Iris pigment epithelial cell (primary cell): ENCODE measurements at regions not wholly inside any gene's neighbourhood (a gene's known extent, or its start where the extent isn't known, plus 50 kb on each side); places are given as distances from the start of the nearest gene placed in this dataset.

ENCODE experiments used
- DNase-seq: peaks from one replicate; pipeline ENCODE4 v3.0.0-alpha.2; 2011; ENCODE audit warnings: low read depth

DNA sequence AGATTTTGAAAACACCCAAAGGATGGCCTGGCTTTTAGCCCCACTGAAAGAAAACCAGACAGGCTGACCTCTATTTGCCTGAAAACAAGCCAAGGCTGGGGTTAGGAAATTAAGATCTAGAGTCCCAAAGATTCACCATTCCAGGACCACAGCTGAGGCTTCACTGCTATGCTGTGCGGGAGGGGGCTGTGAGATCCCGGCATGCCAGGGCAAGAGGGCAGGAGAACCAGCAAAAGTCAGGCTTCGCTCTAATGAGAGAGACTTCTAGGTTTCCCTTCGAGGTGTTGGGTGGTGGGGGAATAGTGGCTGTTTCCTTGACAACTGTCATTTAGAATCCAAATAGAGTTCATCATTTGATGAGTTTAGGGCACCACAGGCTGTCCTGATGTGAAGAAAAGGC lies 152.9 kb upstream of the NFIB start:
- no peak for DNase-seq

DNA sequence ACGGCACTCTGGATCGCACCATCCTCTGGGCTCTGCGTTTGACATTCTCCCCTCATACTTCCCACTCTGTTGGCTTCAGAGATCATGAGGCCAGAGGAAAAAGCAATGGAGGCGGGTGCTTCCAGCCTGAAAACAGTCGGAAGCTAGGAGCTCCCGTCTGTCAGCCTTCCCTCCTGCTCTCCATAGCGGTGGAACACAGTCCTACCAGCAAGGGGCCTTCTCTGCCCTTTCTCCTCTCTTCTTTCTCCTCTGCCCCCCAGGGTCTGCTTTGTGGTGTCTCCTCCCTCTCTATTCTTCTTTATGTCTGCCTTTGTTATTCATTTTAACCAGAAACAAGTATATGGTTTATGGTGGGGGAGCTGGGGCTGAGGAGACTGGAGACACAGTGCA lies 152.5 kb upstream of the NFIB start:
- no peak for DNase-seq

DNA sequence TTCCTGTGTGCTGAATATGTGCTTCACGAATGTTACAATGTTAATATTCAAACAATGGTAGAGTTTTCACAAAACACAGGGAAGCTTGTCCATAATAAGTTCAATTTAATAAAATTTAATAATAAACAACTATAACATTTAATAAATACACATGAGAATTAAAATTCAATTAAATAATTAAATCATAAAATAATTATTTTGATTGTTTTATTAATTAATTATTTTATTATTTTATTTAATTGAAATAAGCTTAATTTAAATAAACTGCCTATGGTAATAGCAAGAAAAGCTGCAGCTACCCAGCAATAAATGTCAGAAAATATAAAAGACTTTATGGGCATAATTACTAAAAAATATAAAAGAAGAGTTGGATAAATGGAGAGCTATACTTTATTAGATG lies 149.0 kb upstream of the NFIB start:
- no peak for DNase-seq

DNA sequence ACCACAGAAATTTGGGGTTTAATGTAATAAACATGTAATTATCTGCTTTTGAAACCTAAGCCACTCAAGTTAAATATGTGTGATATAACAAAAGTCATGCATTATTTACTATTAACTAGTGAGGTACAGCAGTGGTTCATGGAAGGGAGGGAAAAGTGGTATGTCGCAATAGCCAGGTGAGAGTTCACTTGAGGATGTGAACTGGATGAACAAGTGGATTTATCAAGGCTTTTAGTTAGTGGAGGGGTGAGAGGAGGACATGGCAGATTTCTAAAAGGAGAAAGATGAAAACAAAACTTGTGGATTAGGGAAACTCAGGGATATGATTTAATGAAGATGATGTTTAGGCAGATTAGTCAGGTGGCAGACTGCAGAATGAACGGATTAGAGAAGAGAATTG lies 141.3 kb upstream of the NFIB start:
- no peak for DNase-seq

DNA sequence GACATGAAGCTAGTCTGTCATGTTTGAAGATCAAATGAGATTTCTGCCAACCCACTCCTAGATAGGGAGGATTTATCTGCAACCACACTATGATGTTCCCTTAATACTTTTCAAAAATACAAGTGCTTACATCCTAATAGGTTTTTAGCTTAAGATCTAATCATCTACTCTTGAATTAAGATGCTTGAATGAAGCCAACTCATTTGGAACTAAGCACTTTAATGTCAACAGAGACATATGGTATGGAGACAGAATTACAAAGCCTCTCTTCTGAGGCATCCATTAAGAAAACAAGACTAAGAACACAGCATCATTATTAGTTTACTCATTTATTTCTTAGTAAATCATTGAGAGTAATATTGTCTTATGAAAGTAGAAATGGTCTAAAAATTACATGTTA lies 139.3 kb upstream of the NFIB start:
- no peak for DNase-seq

DNA sequence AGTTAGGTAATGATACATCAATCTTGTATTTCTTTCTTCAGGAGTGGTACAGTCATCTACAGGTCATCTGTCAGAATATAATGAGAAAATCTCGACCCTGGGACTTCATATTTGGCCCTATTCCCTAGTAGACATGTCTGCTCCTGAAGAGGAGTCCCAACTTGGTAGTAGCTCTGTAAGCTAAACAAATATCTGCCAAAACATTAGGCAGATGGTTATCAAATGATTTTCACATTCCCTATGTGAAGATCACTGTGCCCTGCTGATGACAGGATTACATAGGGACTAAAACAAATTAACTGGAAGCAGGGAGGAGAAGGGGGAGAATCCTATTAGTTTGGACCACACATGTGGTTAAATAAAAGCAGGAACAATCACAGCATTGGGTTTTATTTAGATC lies 138.6 kb upstream of the NFIB start:
- DNase-seq = no peak

DNA sequence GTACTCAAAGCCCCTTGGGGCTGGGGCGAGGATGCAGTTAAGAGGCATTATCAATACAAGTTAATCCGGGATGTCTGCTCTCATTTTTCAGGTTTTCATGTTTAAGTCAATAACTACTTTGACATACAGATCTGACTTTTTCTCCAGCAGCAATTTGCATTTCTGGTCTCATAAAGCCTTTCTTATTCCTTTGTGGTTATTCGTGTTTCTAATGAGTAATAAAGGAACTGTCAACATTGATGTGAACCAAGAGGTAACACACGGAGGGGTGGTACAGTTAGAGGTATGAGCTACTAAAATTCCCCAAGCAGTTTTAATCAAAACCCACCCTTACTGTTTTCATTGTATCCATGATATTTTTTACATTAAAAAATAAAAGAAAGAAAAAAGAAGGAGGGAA lies 138.0 kb upstream of the NFIB start:
- no peak for DNase-seq

DNA sequence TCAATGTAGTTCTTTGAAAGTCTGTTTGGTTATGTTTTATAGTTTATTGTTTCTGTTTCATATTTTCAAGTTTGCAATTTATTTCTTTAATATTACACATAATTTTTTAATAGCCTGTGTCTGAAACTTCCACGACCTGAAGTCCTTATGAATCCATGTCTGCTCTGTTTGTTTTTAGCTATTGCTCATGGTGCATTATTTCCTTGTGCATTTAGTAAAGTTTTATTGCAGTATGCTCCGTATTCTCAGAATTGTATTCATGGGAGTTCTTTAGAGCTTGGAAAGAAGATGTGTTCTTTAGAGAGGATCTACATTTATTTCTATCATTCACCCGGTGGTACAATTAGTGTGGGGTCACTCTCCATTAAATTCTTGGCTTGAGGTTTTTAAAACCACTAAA lies 133.2 kb upstream of the NFIB start:
- no peak for DNase-seq

DNA sequence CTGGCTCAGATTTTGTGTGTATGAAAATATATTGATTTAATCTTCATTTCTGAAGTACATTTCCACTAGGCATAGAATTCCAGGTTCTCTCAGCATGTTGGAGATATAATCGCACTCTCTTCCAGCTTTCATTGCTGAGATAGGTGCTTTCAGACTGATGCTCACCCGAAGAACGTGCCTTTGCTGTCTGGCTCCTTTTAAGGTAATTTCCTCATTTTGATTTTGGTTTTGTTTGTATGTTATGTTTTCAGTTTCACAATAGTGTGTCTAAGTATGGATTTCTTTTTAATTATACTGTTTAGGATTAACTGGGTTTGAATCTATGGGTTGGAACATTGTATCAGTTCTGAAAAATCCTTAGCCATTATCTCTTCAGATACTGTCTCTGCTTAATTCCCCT lies 132.0 kb upstream of the NFIB start:
- DNase-seq = no peak

DNA sequence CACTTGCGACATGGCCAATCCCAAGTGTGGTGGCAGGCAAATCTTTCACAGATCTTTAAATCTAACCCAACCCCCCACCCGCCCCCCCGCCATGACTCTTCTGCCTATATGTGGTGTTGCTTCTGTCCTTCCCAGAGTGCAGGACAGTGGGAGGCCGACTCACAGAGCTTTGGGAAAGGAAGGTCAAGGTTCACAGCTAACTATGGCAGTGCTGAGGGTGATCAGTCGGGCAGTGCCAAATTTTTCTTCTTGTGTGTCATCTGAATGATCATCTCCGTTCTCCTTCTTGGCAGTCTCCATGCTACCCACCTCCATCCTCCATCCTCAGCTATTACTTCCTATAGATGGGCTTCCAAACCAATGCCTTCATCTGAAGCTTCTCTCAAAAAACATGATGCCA lies 129.0 kb upstream of the NFIB start:
- no peak for DNase-seq

DNA sequence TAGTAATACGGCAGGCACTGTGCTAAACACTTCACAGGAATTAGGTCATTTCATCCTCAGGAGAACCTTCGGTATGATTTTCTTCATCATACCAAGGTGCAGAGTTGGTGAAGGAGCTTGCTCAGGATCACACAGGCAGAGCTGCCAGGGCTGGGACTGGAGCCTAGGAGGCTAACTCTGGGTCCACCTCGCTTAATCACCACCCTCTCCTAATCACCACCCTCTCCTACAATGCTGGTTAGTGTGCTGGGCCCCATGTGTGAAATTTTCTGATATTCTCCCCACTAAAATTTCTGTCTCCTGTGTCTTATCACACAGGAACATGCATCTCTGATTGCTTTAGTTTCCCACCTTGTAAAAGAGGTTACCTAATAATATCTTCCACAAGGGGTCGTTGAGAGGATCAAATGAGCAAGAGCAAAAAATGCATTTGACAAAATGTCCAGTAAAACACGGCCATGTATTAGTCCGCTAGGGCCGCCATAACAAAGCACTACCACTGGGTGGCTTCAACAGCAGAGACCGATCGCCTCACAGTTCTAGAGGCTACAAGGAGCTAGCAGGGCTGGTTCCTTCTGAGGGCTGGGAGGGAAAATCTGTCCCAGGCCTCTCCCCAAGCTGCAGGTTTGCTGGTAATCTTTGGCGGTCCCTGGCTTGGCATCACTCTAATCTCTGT lies 128.2 kb upstream of the NFIB start:
- DNase-seq = no peak

DNA sequence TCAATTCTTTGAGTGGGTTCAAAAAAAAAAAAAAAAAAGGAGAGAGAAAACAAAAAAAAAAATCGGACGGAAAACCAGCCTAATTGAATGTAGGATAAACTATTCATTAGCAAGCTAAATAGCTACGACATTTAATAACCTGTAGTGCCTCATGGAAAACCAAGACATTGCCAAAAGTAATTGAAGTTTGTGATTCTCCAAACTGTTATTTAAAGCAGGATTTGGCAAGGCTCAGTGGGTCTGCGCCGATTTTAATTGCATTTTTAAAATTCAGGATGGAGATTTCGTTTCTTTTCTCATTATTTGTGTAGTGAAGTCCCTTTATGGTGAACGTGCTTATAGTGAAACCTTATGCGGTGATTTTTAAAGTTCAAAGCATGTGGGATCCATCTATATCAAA lies 127.2 kb upstream of the NFIB start:
- no peak for DNase-seq

DNA sequence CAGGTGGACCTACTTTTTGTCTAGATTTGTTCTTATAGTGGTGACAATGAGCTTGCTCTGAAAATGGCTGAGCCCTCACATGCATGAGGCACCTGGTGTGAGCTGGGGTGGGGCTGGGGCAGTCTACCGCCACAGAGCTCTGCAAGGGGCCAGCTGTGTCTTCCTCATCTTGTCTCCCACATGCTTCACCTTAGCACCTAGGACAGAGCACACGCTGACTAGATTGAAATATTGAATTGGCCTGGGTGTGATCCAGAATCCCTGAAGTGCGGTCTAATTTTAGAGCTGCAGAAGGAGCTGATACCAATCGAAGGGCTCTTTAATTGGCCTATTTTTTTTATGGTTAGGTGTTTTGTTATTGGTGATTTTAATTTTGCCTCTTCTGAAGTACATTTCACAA lies 126.1 kb upstream of the NFIB start:
- DNase-seq = no peak

DNA sequence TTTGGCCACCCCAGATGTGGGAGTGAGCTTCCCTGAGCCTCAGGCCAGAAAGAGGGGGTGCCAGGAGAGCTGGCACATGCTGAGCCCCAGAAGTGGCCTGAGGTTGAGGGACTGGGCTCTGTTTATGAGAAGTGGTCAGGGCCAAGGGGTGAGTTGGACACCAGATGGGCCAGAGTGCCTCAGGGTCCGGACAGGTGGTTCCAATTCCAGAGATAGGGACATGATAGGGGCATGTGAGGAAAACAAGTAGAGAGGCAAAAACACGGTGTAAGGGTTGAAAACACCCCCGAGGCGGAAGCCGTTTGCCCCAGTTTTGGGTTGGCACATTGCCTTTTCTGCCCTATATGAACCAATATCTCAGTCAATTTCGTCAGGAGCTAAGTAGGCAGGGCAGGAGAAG lies 125.6 kb upstream of the NFIB start:
- DNase-seq = no peak

DNA sequence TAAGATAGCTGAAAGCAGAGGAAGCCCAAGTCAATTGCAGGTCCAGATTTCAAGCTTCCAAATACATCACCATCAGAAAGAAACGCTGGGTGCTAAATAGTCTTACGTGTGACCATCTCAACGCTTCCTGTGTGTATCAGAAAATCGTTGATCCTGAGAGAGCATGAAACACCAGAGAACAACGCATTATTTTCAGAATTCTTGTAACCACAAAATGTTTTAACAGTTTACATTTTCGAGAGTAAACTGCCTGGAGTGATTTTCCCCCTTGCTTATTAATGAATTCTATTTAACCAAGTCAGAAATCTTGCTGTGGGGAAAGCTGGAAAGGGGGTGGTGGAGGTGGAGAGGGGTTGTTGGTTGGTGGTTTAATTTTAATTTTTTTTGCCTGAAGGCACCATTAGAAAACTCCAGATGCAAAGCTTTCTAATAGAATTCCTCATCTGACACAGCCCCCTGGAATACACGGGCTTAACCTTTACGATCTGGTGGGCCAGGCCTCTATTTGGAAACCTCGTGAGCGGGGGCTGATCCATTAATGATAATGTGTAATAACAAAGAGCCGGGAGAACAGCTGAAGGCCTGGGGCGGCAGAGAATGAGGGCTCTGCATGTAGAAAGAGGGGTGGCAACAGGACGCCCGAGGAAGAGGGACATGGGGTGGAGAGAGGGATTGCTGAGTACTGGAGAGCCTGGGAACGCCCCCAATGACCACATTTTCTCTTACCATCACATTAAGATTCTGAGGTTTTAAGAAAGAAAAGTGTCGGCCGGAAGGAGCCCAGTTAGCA lies 124.5 kb upstream of the NFIB start:
- no peak for DNase-seq

DNA sequence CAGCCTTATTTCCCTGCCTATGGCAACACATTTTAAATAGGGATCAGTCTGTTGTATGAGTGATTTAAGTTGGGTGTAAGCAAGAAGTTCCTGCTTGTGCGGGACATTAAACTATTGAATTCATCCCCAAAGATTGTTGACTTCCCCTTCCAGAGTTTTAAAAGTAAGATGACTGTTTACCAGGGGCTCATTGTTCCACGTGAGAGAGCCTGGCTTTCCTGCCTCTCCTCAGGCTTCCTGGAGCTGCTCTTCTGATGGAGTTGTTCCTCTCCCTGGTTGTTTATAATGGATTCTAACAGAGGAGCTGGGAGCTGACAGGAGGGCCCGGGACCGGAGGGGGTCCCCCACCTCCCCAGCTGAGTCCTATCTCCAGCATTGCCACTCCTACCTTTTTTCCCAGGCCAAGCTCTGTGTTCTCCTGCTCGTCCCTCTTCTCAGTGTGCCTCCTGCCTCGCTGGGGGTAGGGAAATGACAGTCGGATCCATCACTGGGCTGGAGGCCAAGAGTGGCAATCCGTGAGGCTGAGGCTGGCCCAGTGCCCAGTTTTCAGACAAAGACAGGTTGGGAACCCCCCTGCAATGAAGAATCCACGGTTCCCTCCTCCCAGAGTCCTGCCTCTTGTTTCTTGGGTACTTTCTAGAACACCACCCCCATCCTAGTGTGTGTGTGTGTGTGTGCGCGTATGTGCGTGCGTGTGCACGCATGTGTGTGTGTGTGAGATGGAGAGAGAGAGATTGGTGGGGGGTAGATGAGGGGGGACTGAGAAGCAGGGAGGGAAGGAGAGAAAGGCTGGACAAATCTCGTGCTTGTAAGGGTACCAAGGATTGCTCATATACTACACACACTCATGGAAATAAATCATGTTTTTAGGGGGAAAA lies 123.7 kb upstream of the NFIB start:
- DNase-seq = no peak

DNA sequence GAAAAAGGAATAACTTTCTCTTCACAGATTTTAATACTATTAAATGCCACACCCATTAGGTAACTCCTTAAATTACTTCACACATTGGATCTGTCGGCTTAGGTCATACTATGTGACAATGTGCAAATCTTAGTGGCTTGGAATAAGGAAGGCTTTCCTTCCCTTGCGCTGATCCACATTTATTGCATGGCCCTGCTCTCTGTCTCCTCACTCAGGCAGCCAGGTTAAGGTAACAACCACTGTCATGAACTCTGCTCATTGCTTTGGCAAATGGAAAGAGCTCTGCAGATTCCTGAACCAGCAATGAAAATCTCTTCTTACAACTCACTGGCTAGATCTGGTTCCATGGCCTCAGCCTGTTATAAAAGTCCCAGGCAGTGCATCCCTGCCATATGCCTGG lies 121.9 kb upstream of the NFIB start:
- DNase-seq = no peak

DNA sequence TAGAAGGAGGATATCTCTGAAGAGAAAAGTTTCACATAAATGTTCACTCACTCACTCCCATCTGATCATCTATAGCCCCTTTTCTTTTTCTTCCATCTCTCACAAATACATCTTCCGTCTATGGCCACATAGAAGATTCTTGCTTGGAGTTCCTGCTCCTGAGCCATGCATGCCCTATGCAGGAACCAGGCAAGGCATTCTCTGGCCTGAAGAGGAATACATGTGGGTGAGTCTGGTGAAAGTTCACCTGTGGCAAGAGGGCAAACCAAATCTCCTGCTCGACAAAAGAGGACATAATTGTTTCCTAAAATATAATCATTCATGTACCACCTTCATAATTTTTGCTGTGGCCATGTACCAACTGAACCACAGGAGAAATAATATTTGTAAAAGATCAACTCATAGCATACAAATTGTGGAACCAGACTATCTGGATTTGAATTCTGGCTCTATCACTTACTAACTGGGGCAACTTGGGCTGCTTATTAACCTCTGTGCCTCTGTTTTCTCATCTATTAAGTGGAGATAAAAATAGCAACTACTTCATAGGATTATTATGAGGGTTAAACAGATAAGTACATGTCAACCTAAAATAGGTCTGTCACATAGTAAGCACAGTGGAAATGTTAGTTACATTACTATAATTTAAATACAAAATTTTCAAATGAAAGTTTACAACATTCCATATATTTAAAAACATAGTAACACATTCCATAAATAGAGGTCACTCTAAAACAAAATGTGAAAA lies 121.2 kb upstream of the NFIB start:
- no peak for DNase-seq

DNA sequence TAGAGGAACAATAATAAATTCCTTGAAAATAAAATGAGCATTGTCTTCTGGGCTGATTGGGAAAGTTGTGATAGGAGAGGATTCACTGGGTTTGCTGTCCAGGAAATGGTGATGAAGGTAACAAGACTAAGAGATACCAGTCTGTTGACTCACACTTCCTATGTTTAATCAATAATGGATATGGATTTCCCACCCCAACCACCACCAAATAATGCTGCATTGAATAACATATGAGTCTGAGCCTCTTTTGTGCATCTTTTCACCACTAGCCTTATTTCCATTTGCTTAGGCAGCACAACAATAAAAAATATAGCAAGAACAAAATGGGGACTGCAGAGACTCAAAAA lies 120.2 kb upstream of the NFIB start:
- no peak for DNase-seq

DNA sequence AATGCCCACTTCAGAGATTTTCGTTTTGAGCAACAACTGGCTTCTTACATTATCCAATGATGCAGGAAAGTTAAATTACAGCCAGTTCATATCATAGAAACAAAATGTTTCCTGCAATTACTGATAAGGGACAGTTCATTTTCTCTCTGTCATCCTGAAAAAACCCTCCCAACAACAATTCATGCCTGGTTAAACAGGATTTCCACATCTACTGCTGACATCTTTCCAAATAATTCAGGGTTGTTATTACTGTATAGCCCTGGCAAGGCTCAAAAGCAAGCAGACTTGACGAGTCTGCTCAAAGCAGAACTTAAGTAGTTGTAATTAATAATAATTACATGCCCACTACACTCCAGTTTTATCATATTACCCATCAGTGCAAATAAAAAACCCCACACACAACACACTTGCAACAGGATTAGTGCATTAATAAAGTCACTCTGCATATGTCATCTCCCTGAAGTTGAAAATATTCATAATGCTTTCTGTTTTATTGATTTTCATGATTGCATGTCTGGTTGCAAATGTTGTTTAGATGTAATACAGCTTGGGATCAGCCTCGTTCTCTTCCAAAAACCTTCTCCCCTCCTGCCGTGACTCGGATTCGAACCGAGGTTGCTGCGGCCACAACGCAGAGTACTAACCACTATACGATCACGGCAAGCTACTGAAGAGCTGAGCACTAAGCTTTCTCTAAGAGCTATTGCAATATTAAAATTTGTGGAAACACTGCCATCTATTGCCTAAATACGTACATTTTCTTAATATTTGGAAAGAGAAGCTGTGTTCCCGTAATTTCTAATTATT lies 119.6 kb upstream of the NFIB start:
- peak; percentile 66 for DNase-seq

DNA sequence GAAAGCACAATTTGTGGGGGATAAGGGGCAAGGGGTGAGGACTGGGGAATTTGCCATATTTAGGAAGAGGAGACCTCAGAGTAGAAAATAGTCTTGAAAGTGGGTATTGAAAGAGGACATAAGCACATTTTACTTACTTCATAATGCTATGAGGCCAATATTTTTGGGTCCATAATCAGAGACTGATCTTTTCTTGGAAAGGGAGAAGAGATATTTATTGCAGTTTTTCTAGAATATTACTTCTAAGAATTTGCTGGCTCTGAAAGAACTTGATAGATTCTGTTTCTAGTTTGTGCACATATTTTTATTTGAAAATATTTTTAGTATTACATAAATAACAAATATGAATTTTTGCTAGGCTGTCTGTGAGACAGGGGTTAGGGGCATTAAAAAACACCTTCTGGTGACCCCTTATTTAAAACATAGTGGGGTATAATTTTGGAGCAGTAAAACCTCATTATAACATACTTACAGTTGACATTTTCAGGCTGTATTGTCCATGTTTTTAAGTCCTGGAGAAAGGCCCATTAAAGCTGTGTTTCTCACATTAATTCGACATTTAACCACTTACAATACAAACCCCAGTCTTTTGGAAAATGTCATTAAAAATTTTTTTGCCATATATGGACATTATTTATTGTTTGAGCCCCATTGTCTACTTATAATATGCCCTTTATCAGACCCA lies 118.9 kb upstream of the NFIB start:
- DNase-seq = no peak
